CD8-positive, alpha-beta memory T cell (primary cell): ENCODE measurements at regions not wholly inside any gene's neighbourhood (a gene's known extent, or its start where the extent isn't known, plus 50 kb on each side); places are given as distances from the start of the nearest gene placed in this dataset.
A peak's percentile ranks its signal among the peaks of the same experiment; 100 is the strongest.

Experiments
- CTCF ChIA-PET: fragments of 350-600 bp; sonication (Branson Sonifier 250); formaldehyde crosslinking; loops from one replicate; lab custom pipeline; 2021; ENCODE audit warnings: antibody characterized with exemption; lab: Charles Lee
- POLR2A ChIA-PET: fragments of 350-600 bp; sonication (Branson Sonifier 250); formaldehyde crosslinking; loops from one replicate; lab custom pipeline; 2021; ENCODE audit warnings: antibody characterized with exemption; lab: Charles Lee
- DNase-seq, 5 donors: peaks; one replicate each; pipeline versions ENCODE4 v3.0.0 to v3.0.0-alpha.2; 2020 to 2022; ENCODE audit warnings: mixed read lengths in 1 of 5
- H3K27ac ChIP-seq: one replicate; pipeline ENCODE4 v1.7.0; 2013; ENCODE audit warnings: low read depth, mild to moderate bottlenecking, low read length, moderate library complexity
- H3K27me3 ChIP-seq: 2 replicates; pipeline ENCODE4 v1.7.0; 2013; ENCODE audit warnings: low read length, mild to moderate bottlenecking; ENCODE audit not compliant: insufficient read depth, poor library complexity, severe bottlenecking
- H3K36me3 ChIP-seq: 2 replicates; pipeline ENCODE4 v1.7.0; 2013; ENCODE audit warnings: mild to moderate bottlenecking, low read length, moderate library complexity; ENCODE audit not compliant: insufficient read depth
- H3K4me1 ChIP-seq: 2 replicates; pipeline ENCODE4 v1.7.0; 2013; ENCODE audit warnings: mild to moderate bottlenecking, low read length, moderate library complexity; ENCODE audit not compliant: insufficient read depth
- H3K4me3 ChIP-seq: 2 replicates; pipeline ENCODE4 v1.7.0; 2013; ENCODE audit warnings: mild to moderate bottlenecking, low read length
- H3K9me3 ChIP-seq: 2 replicates; pipeline ENCODE4 v1.7.0; 2013; ENCODE audit warnings: mild to moderate bottlenecking, low read length
- H3K27ac Mint-ChIP-seq, 8 donors: one replicate each; pipeline ENCODE4 v1.8.0; 2020 to 2021; ENCODE audit warnings: mixed read lengths in 8 of 8, mild to moderate bottlenecking in 6 of 8, inconsistent platforms in 3 of 8, moderate library complexity in 3 of 8
- H3K27me3 Mint-ChIP-seq, 2 donors: one replicate each; pipeline ENCODE4 v1.8.0; 2020 to 2021; ENCODE audit warnings: mixed read lengths in 2 of 2, mild to moderate bottlenecking in 1 of 2, moderate library complexity in 1 of 2
- H3K36me3 Mint-ChIP-seq, 3 donors: one replicate each; pipeline ENCODE4 v1.8.0; 2020 to 2021; ENCODE audit warnings: mixed read lengths in 3 of 3, inconsistent platforms in 1 of 3, mild to moderate bottlenecking in 1 of 3
- H3K4me1 Mint-ChIP-seq, 3 donors: one replicate each; pipeline ENCODE4 v1.8.0; 2020 to 2021; ENCODE audit warnings: mixed read lengths in 3 of 3, inconsistent platforms in 1 of 3, mild to moderate bottlenecking in 1 of 3
- H3K4me3 Mint-ChIP-seq, 7 donors: one replicate each; pipeline ENCODE4 v1.8.0; 2020 to 2021; ENCODE audit warnings: mixed read lengths in 7 of 7, mild to moderate bottlenecking in 6 of 7, moderate library complexity in 4 of 7, inconsistent platforms in 2 of 7
- H3K9me3 Mint-ChIP-seq, 5 donors: one replicate each; pipeline ENCODE4 v1.8.0; 2020 to 2022; ENCODE audit warnings: mixed read lengths in 5 of 5, mild to moderate bottlenecking in 3 of 5, moderate library complexity in 2 of 5, inconsistent platforms in 1 of 5

DNA sequence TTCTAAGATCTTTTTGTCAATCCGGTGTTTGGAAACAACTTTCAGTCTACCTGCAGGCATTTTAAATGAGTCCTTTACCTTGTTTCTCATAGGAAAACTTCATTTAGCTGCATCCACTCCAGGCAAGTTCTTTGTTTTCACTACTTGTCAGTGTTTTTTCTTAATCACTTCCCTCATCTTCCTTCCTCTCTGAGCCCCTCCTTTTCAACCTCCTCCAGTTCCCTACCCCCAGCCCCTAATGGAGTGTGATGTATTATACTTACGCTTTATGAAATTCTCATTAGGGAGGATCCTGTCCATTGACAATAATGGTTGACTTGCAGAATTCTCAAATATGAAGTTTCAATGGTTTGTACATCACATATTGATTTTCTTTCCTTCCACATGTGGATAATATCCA lies 62.5 kb upstream of the BACH1 start:
- Mint-ChIP-seq H3K4me3 (no peak overlapping the region), H3K36me3 (no peaks in the 10 kb centered on the region), H3K4me1 (peaks cover 3 to 14% (median 9%) of the 10 kb centered on the region in 3 donors), H3K27me3 (peaks cover 5 to 9% of the 10 kb centered on the region in 2 donors), H3K27ac (no peak overlapping the region), H3K9me3 (no peaks in the 10 kb centered on the region)
- POLR2A ChIA-PET = no interaction called here
- no peaks in the 10 kb centered on the region for H3K36me3 ChIP-seq
- no peaks in the 10 kb centered on the region for H3K4me1 ChIP-seq
- no peak for DNase-seq
- H3K27ac ChIP-seq = no peak overlapping the region
- H3K4me3 ChIP-seq = no peak overlapping the region
- H3K9me3 ChIP-seq = no peaks in the 10 kb centered on the region
- no peaks in the 10 kb centered on the region for H3K27me3 ChIP-seq
- CTCF ChIA-PET = interaction anchor here (1.1 kb wide), 1 partner anchor 125 kb away, joined by 3 read pairs; no protein-coding TSS in a partner anchor

DNA sequence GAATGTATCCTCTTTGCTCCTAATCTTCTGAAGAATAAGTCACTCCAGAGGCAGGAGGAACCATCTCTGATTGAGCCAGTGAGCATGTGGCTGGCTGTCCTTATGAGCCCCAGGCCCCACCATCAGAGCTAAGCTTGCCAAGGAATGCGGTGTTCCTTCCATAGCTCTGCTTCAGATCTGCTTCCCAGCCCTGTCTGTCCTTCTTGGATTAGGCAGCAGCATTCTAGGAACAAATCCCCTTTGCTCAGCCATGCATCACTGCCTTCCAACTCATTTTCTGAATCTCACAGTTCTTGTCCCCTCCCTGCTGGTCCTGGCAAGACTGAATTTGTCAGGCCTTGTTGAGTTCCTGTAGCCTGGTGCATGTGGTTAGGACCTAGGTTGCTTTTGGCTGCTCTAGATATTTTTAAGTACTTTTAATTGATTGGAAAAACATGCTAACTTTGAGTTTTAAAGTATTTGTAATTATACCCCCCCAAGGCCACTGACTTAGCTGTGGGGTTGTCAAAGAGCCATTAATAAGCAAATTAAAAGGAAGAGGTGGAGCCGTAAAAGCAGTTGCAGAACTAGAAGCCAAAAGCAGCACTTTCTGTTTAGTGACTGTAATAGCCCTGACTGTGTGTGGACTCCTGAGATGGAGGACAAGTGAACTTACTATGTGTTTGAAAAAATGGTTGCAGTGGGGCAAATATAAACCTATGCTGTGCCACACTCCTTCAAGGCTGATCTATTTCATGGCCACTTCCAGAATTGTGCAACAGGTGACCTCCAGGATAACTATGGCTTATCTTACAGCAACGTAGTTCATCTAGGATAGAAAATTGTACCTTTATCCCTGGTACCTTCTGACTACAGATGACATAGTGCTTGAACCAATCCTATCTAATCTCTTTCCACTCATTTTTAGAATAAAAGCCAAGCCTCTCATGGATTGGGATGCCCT lies 61.3 kb upstream of the BACH1 start:
- CTCF ChIA-PET = interaction anchor here (1.1 kb wide), 1 partner anchor 124 kb away, joined by 3 read pairs; no protein-coding TSS in a partner anchor
- Mint-ChIP-seq H3K4me1 (peaks cover 2 to 11% (median 9%) of the 10 kb centered on the region in 3 donors), H3K4me3 (no peak overlapping the region), H3K27me3 (peaks cover 5 to 9% of the 10 kb centered on the region in 2 donors), H3K9me3 (no peaks in the 10 kb centered on the region), H3K27ac (no peak overlapping the region), H3K36me3 (no peaks in the 10 kb centered on the region)
- H3K9me3 ChIP-seq = no peaks in the 10 kb centered on the region
- no peak for DNase-seq
- no peak overlapping the region for H3K4me3 ChIP-seq
- no peak overlapping the region for H3K27ac ChIP-seq
- H3K36me3 ChIP-seq = no peaks in the 10 kb centered on the region
- POLR2A ChIA-PET = no interaction called here
- H3K27me3 ChIP-seq = no peaks in the 10 kb centered on the region
- no peaks in the 10 kb centered on the region for H3K4me1 ChIP-seq

DNA sequence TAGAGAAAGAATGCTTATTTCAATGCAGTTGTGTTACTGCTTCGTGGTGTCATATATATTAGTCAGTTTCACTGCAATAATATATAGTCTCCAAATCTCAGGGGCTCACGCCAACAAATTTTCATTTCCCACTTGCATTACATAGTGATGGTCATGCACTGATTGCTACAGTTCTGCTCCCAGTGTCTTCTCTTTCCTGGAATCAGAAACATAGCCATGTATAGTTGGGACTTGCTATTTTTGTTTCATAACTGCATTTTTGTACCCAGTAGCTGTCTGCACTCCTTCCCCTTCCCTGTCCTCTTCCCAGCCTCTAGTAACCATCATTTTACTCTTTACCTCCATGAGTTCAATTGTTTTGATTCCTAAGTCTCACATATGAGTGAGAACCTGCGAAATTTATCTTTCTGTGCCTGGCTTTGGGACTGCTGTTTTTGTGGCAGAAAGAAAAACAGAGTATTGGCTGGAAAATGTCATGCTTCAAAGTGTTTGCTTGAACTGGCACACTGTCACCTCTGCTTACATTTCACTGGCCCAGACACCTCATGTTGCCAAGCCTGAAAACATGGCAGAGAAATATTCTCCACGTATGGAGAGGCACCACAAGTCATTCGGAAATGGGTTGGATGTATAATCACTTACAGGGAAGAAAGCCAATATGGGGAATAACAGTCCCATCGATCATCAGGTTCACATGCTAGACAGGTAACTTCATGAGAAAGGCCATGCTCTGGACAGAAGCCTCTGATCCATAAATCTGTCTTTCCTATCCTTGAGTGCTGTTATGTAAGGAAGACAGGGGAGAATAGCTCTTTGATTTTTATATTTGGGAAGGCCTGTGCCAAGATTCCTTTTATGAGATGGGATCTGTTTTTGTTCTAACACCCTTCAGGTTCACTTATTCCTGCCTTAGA lies 60.4 kb upstream of the BACH1 start:
- H3K27ac ChIP-seq = no peak overlapping the region
- H3K36me3 ChIP-seq = no peaks in the 10 kb centered on the region
- POLR2A ChIA-PET = no interaction called here
- Mint-ChIP-seq H3K27ac (no peak overlapping the region), H3K4me3 (no peak overlapping the region), H3K4me1 (peaks cover under 1 to 6% (median 5%) of the 10 kb centered on the region in 3 donors), H3K36me3 (no peaks in the 10 kb centered on the region), H3K9me3 (no peaks in the 10 kb centered on the region), H3K27me3 (peaks cover 4% of the 10 kb centered on the region in 2 donors)
- no peaks in the 10 kb centered on the region for H3K4me1 ChIP-seq
- CTCF ChIA-PET = no interaction called here
- H3K9me3 ChIP-seq = no peaks in the 10 kb centered on the region
- no peak for DNase-seq
- no peaks in the 10 kb centered on the region for H3K27me3 ChIP-seq
- H3K4me3 ChIP-seq = no peak overlapping the region

DNA sequence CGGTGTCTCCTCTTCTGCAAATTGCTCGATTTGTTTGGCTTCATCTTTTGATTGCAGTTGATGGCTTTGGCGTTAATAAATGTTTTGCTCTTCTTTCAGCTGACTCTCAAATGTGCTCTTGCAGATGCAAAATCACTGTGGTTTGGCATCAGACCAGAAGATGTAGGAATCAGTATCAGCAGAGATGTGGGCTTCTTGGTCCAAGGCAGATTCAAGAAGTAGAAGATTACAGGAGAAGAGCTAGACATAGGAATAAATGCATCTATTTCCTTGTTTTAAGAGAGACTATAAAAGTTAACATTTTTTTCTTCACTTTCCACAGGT lies 59.8 kb upstream of the BACH1 start:
- Mint-ChIP-seq H3K27me3 (peaks cover 4% of the 10 kb centered on the region in 2 donors), H3K36me3 (no peaks in the 10 kb centered on the region), H3K9me3 (no peaks in the 10 kb centered on the region), H3K4me1 (peaks cover 0 to under 1% (median 0%) of the 10 kb centered on the region in 3 donors), H3K27ac (no peak overlapping the region), H3K4me3 (no peak overlapping the region)
- DNase-seq = no peak
- Histone ChIP-seq H3K4me3 (no peak overlapping the region), H3K9me3 (no peaks in the 10 kb centered on the region), H3K4me1 (no peaks in the 10 kb centered on the region), H3K27ac (no peak overlapping the region), H3K36me3 (no peaks in the 10 kb centered on the region), H3K27me3 (no peaks in the 10 kb centered on the region)
- ChIA-PET POLR2A (no interaction called here), CTCF (no interaction called here)

DNA sequence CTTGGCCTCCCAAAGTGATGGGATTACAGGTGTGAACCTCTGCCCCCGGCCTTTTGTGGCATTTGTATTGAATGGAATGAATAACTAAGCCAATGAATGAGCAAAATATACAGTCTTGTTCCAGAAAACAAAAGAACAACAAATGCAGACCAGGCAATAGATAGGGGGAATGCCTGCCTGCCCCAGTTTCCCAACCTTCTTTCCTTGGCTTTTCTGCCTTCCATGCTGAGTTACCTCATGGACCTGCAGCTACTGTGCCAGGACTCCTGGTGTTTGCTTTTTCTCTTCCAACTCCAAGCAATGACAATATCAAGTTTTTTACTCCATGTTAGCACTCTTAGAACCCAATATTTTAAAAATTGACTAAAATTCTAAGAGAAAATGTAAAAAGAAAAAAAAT lies 58.6 kb upstream of the BACH1 start:
- Histone ChIP-seq H3K36me3 (no peaks in the 10 kb centered on the region), H3K27ac (no peak overlapping the region), H3K9me3 (no peaks in the 10 kb centered on the region), H3K27me3 (no peaks in the 10 kb centered on the region), H3K4me1 (no peaks in the 10 kb centered on the region), H3K4me3 (no peak overlapping the region)
- Mint-ChIP-seq H3K9me3 (no peaks in the 10 kb centered on the region), H3K4me1 (no peaks in the 10 kb centered on the region), H3K36me3 (no peaks in the 10 kb centered on the region), H3K4me3 (no peak overlapping the region), H3K27ac (no peak overlapping the region), H3K27me3 (peaks cover 4% of the 10 kb centered on the region in 2 donors)
- ChIA-PET POLR2A (no interaction called here), CTCF (no interaction called here)
- no peak for DNase-seq

DNA sequence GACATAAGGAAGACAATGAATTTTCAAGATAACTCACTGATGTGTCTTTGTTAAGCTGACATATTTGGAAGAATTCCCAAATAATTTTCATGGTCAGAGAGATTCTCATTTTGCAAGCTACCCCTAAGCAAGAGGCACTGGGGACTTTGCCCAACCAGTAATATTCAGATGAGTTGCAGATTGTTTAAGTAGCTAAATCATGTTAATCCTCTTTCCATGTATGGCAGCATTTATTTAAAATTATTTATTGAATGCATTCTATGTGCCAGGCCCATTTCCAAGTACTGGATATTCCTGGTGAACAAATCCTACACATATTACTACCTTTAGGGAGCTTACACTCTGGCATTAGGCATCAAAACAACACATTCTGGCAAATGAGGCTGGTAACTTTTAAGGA lies 56.5 kb upstream of the BACH1 start:
- CTCF ChIA-PET = no interaction called here
- Histone ChIP-seq H3K36me3 (no peaks in the 10 kb centered on the region), H3K4me3 (no peak overlapping the region), H3K4me1 (no peaks in the 10 kb centered on the region), H3K27ac (no peak overlapping the region), H3K9me3 (no peaks in the 10 kb centered on the region), H3K27me3 (no peaks in the 10 kb centered on the region)
- no peak for DNase-seq
- Mint-ChIP-seq H3K27ac (no peak overlapping the region), H3K27me3 (peaks cover 0 to 4% of the 10 kb centered on the region in 2 donors), H3K4me1 (peaks cover 0 to 4% (median 0%) of the 10 kb centered on the region in 3 donors), H3K9me3 (no peaks in the 10 kb centered on the region), H3K36me3 (no peaks in the 10 kb centered on the region), H3K4me3 (no peak overlapping the region)
- POLR2A ChIA-PET = no interaction called here

DNA sequence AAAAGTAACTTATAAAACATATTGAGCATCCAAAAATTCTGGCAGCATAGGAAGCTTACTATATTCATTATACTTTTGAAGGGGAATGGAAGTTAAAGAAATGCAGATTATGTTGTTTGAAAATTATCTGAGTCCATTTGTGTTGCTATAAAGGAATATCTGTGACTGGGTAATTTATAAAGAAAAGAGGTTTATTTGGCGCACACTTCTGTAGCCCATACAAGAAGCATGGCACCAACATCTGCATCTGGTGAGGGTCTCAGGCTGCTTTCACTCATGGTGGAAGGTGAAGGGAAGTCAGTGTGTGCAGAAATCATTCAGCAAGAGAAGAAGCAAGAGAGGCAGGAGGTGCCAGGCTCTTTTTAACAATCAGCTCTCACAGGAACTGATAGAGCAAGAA lies 55.5 kb upstream of the BACH1 start:
- H3K4me3 Mint-ChIP-seq = no peak overlapping the region
- ChIA-PET CTCF (no interaction called here), POLR2A (no interaction called here)
- no peak overlapping the region for H3K4me3 ChIP-seq
- DNase-seq = no peak
- H3K4me1 Mint-ChIP-seq = peaks cover 0 to 4% (median 0%) of the 10 kb centered on the region in 3 donors
- no peaks in the 10 kb centered on the region for H3K36me3 ChIP-seq
- H3K27me3 ChIP-seq = no peaks in the 10 kb centered on the region
- H3K27me3 Mint-ChIP-seq = peaks cover 0 to 4% of the 10 kb centered on the region in 2 donors
- H3K36me3 Mint-ChIP-seq = no peaks in the 10 kb centered on the region
- H3K9me3 ChIP-seq = no peaks in the 10 kb centered on the region
- H3K27ac Mint-ChIP-seq = peak overlapping the region in 1 of 8 donors; percentile 37
- H3K27ac ChIP-seq = no peak overlapping the region
- H3K9me3 Mint-ChIP-seq = no peaks in the 10 kb centered on the region
- H3K4me1 ChIP-seq = no peaks in the 10 kb centered on the region
